H1 (cell line): ENCODE measurements at regions not wholly inside any gene's neighbourhood (a gene's known extent, or its start where the extent isn't known, plus 50 kb on each side); places are given as distances from the start of the nearest gene placed in this dataset.

Source experiments
- CTCF ChIA-PET: fragments of 300-600 bp; sonication (Branson Sonifier 250); formaldehyde crosslinking; loops from one replicate; lab custom pipeline; 2021; ENCODE audit not compliant: partially characterized antibody; lab: Charles Lee
- POLR2A ChIA-PET: fragments of 300-600 bp; sonication (Branson Sonifier 250); formaldehyde crosslinking; loops from one replicate; lab custom pipeline; 2021; ENCODE audit warnings: inconsistent platforms; ENCODE audit not compliant: partially characterized antibody; lab: Charles Lee
- DNase-seq, 2 experiments: peaks; one replicate each; pipeline versions ENCODE4 v3.0.0 to v3.0.0-alpha.2; 2010 to 2022; ENCODE audit warnings: low spot score in 2 of 2, low read depth in 1 of 2, mixed read lengths in 1 of 2
- FAIRE-seq: peaks from 2 replicates; lab custom pipeline; 2011; peaks lifted over from hg19 to GRCh38; lab: Jason Lieb, UNC
- H2AFZ ChIP-seq: 2 replicates; pipeline ENCODE4 v1.8.1; 2012; ENCODE audit warnings: low read length, inconsistent platforms
- H2AK5ac ChIP-seq: 2 replicates; pipeline ENCODE4 v1.6.1; 2013; ENCODE audit warnings: low read depth, low read length
- H2BK120ac ChIP-seq: replicated peaks from 2 replicates; pipeline ENCODE3; 2013; ENCODE audit warnings: low read depth, low read length, inconsistent platforms
- H2BK12ac ChIP-seq: 2 replicates; pipeline ENCODE4 v1.6.1; 2013; ENCODE audit warnings: low read depth, low read length
- H2BK15ac ChIP-seq: 2 replicates; pipeline ENCODE4 v1.6.1; 2013; ENCODE audit warnings: low read length
- H2BK20ac ChIP-seq: 2 replicates; pipeline ENCODE4 v1.6.1; 2013; ENCODE audit warnings: low read length
- H2BK5ac ChIP-seq: 2 replicates; pipeline ENCODE4 v1.6.1; 2013; ENCODE audit warnings: low read depth, low read length
- H3K14ac ChIP-seq: 2 replicates; pipeline ENCODE4 v1.6.1; 2013; ENCODE audit warnings: inconsistent platforms; ENCODE audit not compliant: insufficient read length
- H3K18ac ChIP-seq: 2 replicates; pipeline ENCODE4 v1.6.1; 2013; ENCODE audit warnings: low read length; ENCODE audit errors: extremely low read depth
- H3K23ac ChIP-seq: 2 replicates; pipeline ENCODE4 v1.6.1; 2013; ENCODE audit warnings: inconsistent platforms; ENCODE audit not compliant: insufficient read length
- H3K23me2 ChIP-seq: 2 replicates; pipeline ENCODE4 v1.6.1; 2013; ENCODE audit warnings: low read depth, low read length
- H3K27ac ChIP-seq: 2 replicates; pipeline ENCODE4 v1.6.1; 2011; ENCODE audit warnings: low read depth, low read length, inconsistent platforms
- H3K27me3 ChIP-seq, 4 experiments: replicated peaks in 1 of 4; 1 replicate in 1 of 4; 2 replicates in 3 of 4; pipeline versions ENCODE4 v1.6.1 to v1.8.1; 2011 to 2013; ENCODE audit warnings: low read length in 3 of 4, mild to moderate bottlenecking in 3 of 4, inconsistent platforms in 2 of 4, mixed read lengths in 2 of 4, moderate library complexity in 1 of 4; ENCODE audit not compliant: control insufficient read depth in 3 of 4, insufficient read depth in 3 of 4; ENCODE audit errors: extremely low read depth in 1 of 4
- H3K36me3 ChIP-seq, 4 experiments: 2 replicates each; pipeline versions ENCODE4 v1.6.1 to v1.8.1; 2011 to 2013; ENCODE audit warnings: mild to moderate bottlenecking in 4 of 4, low read length in 3 of 4, moderate library complexity in 2 of 4, control low read depth in 1 of 4, inconsistent platforms in 1 of 4; ENCODE audit not compliant: insufficient read depth in 4 of 4, control insufficient read depth in 2 of 4
- H3K4ac ChIP-seq: replicated peaks from 2 replicates; pipeline ENCODE3; 2013; ENCODE audit warnings: low read length, low read depth, mixed read lengths, inconsistent platforms; ENCODE audit not compliant: insufficient read length
- H3K4me1 ChIP-seq, 4 experiments: replicated peaks in 1 of 4; 1 replicate in 1 of 4; 2 replicates in 3 of 4; pipeline versions ENCODE4 v1.6.1 to v1.8.1; 2011 to 2013; ENCODE audit warnings: low read length in 3 of 4, inconsistent platforms in 2 of 4, mixed read lengths in 1 of 4; ENCODE audit not compliant: insufficient read depth in 4 of 4, control insufficient read depth in 3 of 4
- H3K4me2 ChIP-seq, 2 experiments: 2 replicates each; pipeline versions ENCODE4 v1.6.1 to v1.8.1; 2011 to 2013; ENCODE audit warnings: low read depth in 2 of 2, low read length in 2 of 2, control low read depth in 1 of 2, inconsistent platforms in 1 of 2, mild to moderate bottlenecking in 1 of 2; ENCODE audit not compliant: insufficient read depth in 1 of 2
- H3K4me3 ChIP-seq, 4 experiments: fragments of 200-600, 300-600 bp in 1 of 4; sonication (generic), shearing (Covaris generic), sonication (Bioruptor Twin) in 1 of 4; 2 replicates each; pipeline versions ENCODE4 v1.5.1 to v1.8.1; 2011 to 2016; ENCODE audit warnings: low read length in 4 of 4, low read depth in 3 of 4, control low read depth in 2 of 4, inconsistent platforms in 2 of 4, mild to moderate bottlenecking in 2 of 4, mixed read lengths in 1 of 4, moderate library complexity in 1 of 4; ENCODE audit not compliant: insufficient read depth in 2 of 4; ENCODE audit errors: extremely low read depth in 1 of 4
- H3K56ac ChIP-seq: replicated peaks from 2 replicates; pipeline ENCODE3; 2013; ENCODE audit warnings: low read depth, mild to moderate bottlenecking, mixed read lengths, low read length, inconsistent platforms; ENCODE audit not compliant: insufficient read length
- H3K79me1 ChIP-seq: 2 replicates; pipeline ENCODE4 v1.6.1; 2013; ENCODE audit warnings: low read depth, low read length, control low read depth
- H3K79me2 ChIP-seq, 2 experiments: 2 replicates each; pipeline versions ENCODE4 v1.6.1 to v1.8.1; 2012 to 2013; ENCODE audit warnings: low read length in 2 of 2, mild to moderate bottlenecking in 2 of 2, inconsistent platforms in 1 of 2; ENCODE audit not compliant: insufficient read depth in 2 of 2, control insufficient read depth in 1 of 2
- H3K9ac ChIP-seq, 4 experiments: replicated peaks in 1 of 4; 1 replicate in 1 of 4; 2 replicates in 3 of 4; pipeline versions ENCODE4 v1.6.1 to v1.8.1; 2011 to 2013; ENCODE audit warnings: low read depth in 3 of 4, low read length in 3 of 4, control low read depth in 2 of 4, mild to moderate bottlenecking in 2 of 4, moderate library complexity in 2 of 4, inconsistent platforms in 1 of 4; ENCODE audit errors: extremely low read depth in 1 of 4
- H3K9me3 ChIP-seq, 2 experiments: 2 replicates each; pipeline versions ENCODE4 v1.6.1 to v1.8.1; 2012 to 2013; ENCODE audit warnings: mild to moderate bottlenecking in 2 of 2, moderate library complexity in 2 of 2, control low read depth in 1 of 2, inconsistent platforms in 1 of 2, low read depth in 1 of 2, low read length in 1 of 2, mixed read lengths in 1 of 2; ENCODE audit not compliant: insufficient read depth in 2 of 2
- H4K20me1 ChIP-seq, 2 experiments: replicated peaks in 1 of 2; 2 replicates each; pipeline versions ENCODE3 to v1.8.1; 2011 to 2013; ENCODE audit warnings: inconsistent platforms in 2 of 2, low read length in 2 of 2, mild to moderate bottlenecking in 1 of 2; ENCODE audit not compliant: insufficient read depth in 2 of 2, control insufficient read depth in 1 of 2
- H4K5ac ChIP-seq: 2 replicates; pipeline ENCODE4 v1.6.1; 2013; ENCODE audit warnings: low read length, low read depth, mixed read lengths, inconsistent platforms; ENCODE audit not compliant: insufficient read length
- H4K8ac ChIP-seq: 2 replicates; pipeline ENCODE4 v1.8.0; 2013; ENCODE audit warnings: mild to moderate bottlenecking, moderate library complexity, low read length, inconsistent platforms; ENCODE audit not compliant: insufficient read depth; ENCODE audit errors: extremely low read depth
- H4K91ac ChIP-seq: replicated peaks from 2 replicates; pipeline ENCODE3; 2013; ENCODE audit warnings: low read length, mixed read lengths, inconsistent platforms; ENCODE audit not compliant: insufficient read length
- CHD2 ChIP-seq: IDR thresholded peaks from 2 replicates; pipeline ENCODE4 v1.6.1; 2012; ENCODE audit warnings: low read length, improper control_type of control experiment
- CTCF ChIP-seq, 3 experiments: IDR thresholded peaks; 1 replicate in 2 of 3; 2 replicates in 1 of 3; pipeline versions ENCODE4 v1.5.1 to v1.6.1; 2011; ENCODE audit warnings: low read length in 3 of 3, mild to moderate bottlenecking in 3 of 3, inconsistent platforms in 2 of 3, low read depth in 1 of 3, moderate library complexity in 1 of 3; ENCODE audit not compliant: insufficient read depth in 1 of 3; ENCODE audit errors: control extremely low read depth in 1 of 3
- POLR2A ChIP-seq, 2 experiments: IDR thresholded peaks; 1 replicate in 1 of 2; 2 replicates in 1 of 2; pipeline ENCODE4 v1.6.1; 2011; ENCODE audit warnings: low read depth in 2 of 2, low read length in 2 of 2, mild to moderate bottlenecking in 2 of 2; ENCODE audit errors: control extremely low read depth in 1 of 2
- RAD21 ChIP-seq, 2 experiments: IDR thresholded peaks in 1 of 2; conservative IDR thresholded peaks in 1 of 2; 2 replicates each; pipeline ENCODE4 v1.6.1; 2011; ENCODE audit warnings: low read depth in 2 of 2, low read length in 2 of 2, improper control_type of control experiment in 1 of 2, inconsistent platforms in 1 of 2, mild to moderate bottlenecking in 1 of 2, moderate library complexity in 1 of 2
- SP1 ChIP-seq: IDR thresholded peaks from 2 replicates; pipeline ENCODE4 v1.6.1; 2011; ENCODE audit warnings: low read depth, low read length
- TCF12 ChIP-seq: IDR thresholded peaks from 2 replicates; pipeline ENCODE4 v1.6.1; 2011; ENCODE audit warnings: low read depth, mild to moderate bottlenecking, low read length
- WGBS, 2 experiments: shearing (Covaris generic) in 1 of 2; methylation state at CpG; one replicate each; pipeline versions ENCODE4 v1.1.6 to v1.1.7; 2013 to 2015; ENCODE audit warnings: low lambda C conversion rate in 2 of 2, mixed read lengths in 2 of 2, inconsistent platforms in 1 of 2, low coverage in 1 of 2, missing lambda C conversion rate in 1 of 2; ENCODE audit not compliant: insufficient replicate concordance in 2 of 2, insufficient coverage in 1 of 2, insufficient read length in 1 of 2; ENCODE audit errors: extremely low coverage in 1 of 2, missing lambda C conversion rate in 1 of 2; 5-methylcytosine and 5-hydroxymethylcytosine counted together

GRCh38 chr3:180329187-180329586 lies 272.8 kb upstream of the TTC14 start:
- Histone ChIP-seq H3K27ac (no peak overlapping the region), H3K4me3 (no peak overlapping the region), H3K23ac (no peak overlapping the region), H3K9me3 (no peaks in the 10 kb centered on the region), H3K9ac (no peak overlapping the region), H3K56ac (no peak overlapping the region), H4K8ac (no peak overlapping the region), H3K36me3 (no peaks in the 10 kb centered on the region), H2AK5ac (no peak overlapping the region), H3K79me1 (no peaks in the 10 kb centered on the region), H2BK12ac (no peak overlapping the region), H2BK120ac (no peak overlapping the region), H3K23me2 (no peaks in the 10 kb centered on the region), H3K4me2 (no peak overlapping the region), H2AFZ (no peak overlapping the region), H2BK20ac (no peak overlapping the region), H3K4ac (no peak overlapping the region), H3K27me3 (peaks cover 0 to 2% (median 0%) of the 10 kb centered on the region in 4 experiments; a peak in 1 of 7 replicates), H4K91ac (no peak overlapping the region), H2BK5ac (no peak overlapping the region), H3K4me1 (no peaks in the 10 kb centered on the region), H3K79me2 (no peaks in the 10 kb centered on the region), H4K5ac (no peak overlapping the region), H2BK15ac (no peak overlapping the region), H4K20me1 (no peaks in the 10 kb centered on the region), H3K18ac (no peak overlapping the region), H3K14ac (no peak overlapping the region)
- WGBS, 2 experiments, result 84% methylated on average over 3 of the region's 3 CpGs; no CpG with 5 or more reads in 1 of the 2 experiments
- DNase-seq, result no peak
- POLR2A ChIA-PET, result no interaction called here
- CTCF ChIA-PET, result no interaction called here
- TF ChIP-seq POLR2A (IDR thresholded peaks at IDR 0.05; ENCODE audit: control extremely low read depth in 1 of 2, low read depth in 2 of 2, low read length in 2 of 2) (no peak), SP1 (no peak), RAD21 (IDR thresholded peaks at IDR 0.05 in 1 of 2, conservative IDR thresholded peaks at IDR 0.05 in 1 of 2; ENCODE audit: low read depth in 2 of 2, low read length in 2 of 2) (peak; percentile 20 to 33; a peak in 3 of 4 replicates), CTCF (IDR thresholded peaks at IDR 0.05; ENCODE audit: control extremely low read depth in 1 of 3, insufficient read depth in 1 of 3, low read depth in 1 of 3, low read length in 3 of 3) (peak in 2 of 3 experiments; percentile 7 to 9; a peak in 1 of 4 replicates), TCF12 (no peak), CHD2 (no peak)
- FAIRE-seq, result no peak
